Right ventricle myocardium superior (tissue), 1 donor: ENCODE measurements at regions not wholly inside any gene's neighbourhood (a gene's known extent, or its start where the extent isn't known, plus 50 kb on each side); places are given as distances from the start of the nearest gene placed in this dataset.
A peak's percentile ranks its signal among the peaks of the same experiment; 100 is the strongest.
"Not testable (repeated sequence)": the region's sequence is repeated elsewhere in the genome, so short reads cannot be mapped to it uniquely, and the experiment has no call there.

Source experiments
- ATAC-seq: fragments of 200-7000 bp; cut with Tn5 transposase; one replicate; pipeline ENCODE4 v1.9.1; 2020; ENCODE audit warnings: mild to moderate bottlenecking; ENCODE audit not compliant: poor library complexity
- DNase-seq: peaks from one replicate; pipeline ENCODE4 v3.0.0-alpha.2; 2020
- intact Hi-C: fragments of 100-400 bp; cut with DNase I; formaldehyde crosslinking; loops from one replicate; pipeline ENCODE4 v1.11.2; 2022
- donor health status: DM: no; HTN: yes; CAD: no; lungs with severe emphysema.

DNA sequence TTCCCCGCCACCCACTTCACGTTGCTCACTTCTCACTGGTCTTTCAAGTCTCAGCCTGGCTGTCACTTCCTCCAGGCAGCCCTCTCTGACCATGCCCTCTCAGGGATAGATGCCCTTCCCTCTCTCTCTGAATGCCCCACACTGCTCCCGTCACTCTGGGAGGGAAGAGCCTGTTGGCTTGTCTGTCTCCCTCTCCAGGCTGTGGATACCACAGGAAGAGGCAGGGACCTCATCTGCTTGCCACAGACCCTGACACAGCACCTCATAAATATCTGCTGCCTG lies 93.1 kb downstream of the OAT start:
- no peak for DNase-seq
- ATAC-seq, result no peak
- intact Hi-C loops, result no loop called here

- intact Hi-C loops, result no loop called here
- no peak for ATAC-seq
Measured at GRCh38 chr10:124324856-124325632, 93.7 kb downstream of the OAT start.

DNA sequence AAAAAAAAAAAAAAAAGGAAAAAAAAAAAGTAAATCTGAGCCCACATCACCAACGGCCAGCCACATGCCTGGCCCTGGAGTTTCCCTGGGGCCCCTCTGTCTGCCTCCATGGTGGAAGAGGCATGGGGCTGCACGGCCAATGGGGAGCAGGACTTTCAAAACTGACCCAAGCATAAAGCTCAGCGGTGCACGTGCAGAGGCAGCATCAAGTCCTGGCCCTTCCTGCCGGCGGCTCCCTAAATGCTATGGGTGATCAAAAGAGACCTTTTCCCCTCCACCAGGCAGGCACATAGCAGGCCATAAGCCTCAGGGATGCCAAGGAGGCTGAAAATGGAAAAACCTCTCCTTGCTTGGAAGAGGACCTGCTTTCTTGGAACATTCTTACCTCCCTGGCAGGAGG lies 94.3 kb downstream of the OAT start:
- ATAC-seq (no peak), DNase-seq (no peak)
- intact Hi-C loops, result no loop called here

More at GRCh38 chr10:124324856-124325632, 93.7 kb downstream of the OAT start:
- no peak for DNase-seq

DNA sequence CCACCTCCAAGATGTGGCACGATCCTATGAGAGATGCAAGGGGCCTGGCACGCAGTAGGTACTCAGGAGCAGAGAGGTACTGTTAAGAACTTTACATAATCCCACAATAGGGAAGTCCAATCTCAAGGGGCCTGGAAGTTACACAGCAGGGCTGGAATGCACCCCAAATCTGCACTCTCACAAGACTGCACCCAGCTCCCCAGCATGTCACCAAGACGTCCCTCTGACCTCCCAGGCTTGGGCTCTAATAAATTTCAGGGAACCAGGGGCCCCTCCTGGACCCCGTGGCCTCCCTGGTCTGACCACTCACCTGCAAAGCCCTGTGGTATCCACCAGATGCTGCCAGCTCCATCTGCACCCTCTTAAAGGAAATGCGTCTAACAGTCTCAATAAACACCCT lies 94.9 kb downstream of the OAT start:
- intact Hi-C loops, result no loop called here
- DNase-seq (no peak), ATAC-seq (no peak)

GRCh38 chr10:124323111-124323725 lies 95.5 kb downstream of the OAT start:
- ATAC-seq, result no peak
- intact Hi-C loops, result no loop called here

GRCh38 chr10:124322191-124322980 lies 96.3 kb downstream of the OAT start:
- DNase-seq (no peak), ATAC-seq (no peak)
- intact Hi-C loops, result no loop called here

More at GRCh38 chr10:124323111-124323725, 95.5 kb downstream of the OAT start:
- no peak for DNase-seq

- intact Hi-C loops, result no loop called here
- no peak for ATAC-seq
- no peak for DNase-seq
Measured at GRCh38 chr10:124321433-124322089, 97.2 kb downstream of the OAT start.

- intact Hi-C loops, result no loop called here
- DNase-seq (no peak), ATAC-seq (no peak)
Measured at GRCh38 chr10:124320778-124321432, 97.8 kb downstream of the OAT start.

- ATAC-seq, result no peak
- intact Hi-C loops, result no loop called here
- DNase-seq, result no peak
Measured at GRCh38 chr10:124319926-124320391, 98.8 kb downstream of the OAT start.

GRCh38 chr10:124319520-124319919 lies 99.2 kb downstream of the OAT start:
- ATAC-seq, DNase-seq, intact Hi-C loops: not testable (repeated sequence)

GRCh38 chr10:124318811-124319210 lies 99.9 kb downstream of the OAT start:
- DNase-seq (no peak), ATAC-seq (no peak)
- intact Hi-C loops, result no loop called here

- ATAC-seq, result no peak
- intact Hi-C loops, result no loop called here
- no peak for DNase-seq
Measured at GRCh38 chr10:124318076-124318475, 100.6 kb downstream of the OAT start.

DNA sequence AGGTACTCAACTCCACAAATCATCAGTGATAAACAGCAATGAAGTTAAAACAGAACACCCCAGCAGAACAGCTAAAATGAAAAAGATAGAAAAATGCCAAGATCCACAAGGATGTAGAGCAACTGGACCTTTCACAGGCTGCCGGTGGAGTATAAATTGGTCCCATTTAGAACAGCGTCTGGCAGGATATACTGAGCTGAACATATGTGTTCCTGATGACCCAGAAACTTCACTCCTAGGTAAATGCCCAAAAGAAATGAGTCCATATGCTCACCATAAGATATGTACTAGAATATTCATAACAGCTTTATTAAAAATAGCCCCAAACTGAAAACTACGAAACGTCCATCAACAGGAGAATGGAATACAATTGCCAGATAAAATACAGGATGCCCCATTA lies 102.4 kb downstream of the OAT start:
- intact Hi-C loops, result no loop called here
- ATAC-seq (no peak), DNase-seq (no peak)

- DNase-seq (no peak), ATAC-seq (no peak)
- intact Hi-C loops, result no loop called here
Measured at GRCh38 chr10:124315591-124316270, 103.0 kb downstream of the OAT start.

DNA sequence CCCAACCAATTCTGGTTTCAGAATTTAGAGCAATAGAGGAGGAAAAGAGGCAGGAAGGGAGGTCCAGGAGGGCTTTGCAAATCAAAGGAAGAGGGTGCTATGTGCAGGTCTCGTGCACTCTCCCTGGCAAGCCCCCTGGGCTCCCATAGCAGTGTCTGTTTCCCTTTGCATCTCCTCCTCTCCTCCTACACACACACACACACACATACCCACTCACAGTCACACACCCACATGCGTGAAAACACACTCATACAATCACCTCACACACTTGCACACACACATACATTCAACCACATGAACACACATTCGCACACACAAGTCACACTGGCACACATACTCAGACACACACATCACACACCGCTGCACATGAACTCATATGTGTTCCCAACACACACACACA lies 105.3 kb downstream of the OAT start:
- ATAC-seq, result no peak
- intact Hi-C loops, result no loop called here
- DNase-seq, result no peak

- no peak for ATAC-seq
- intact Hi-C loops, result no loop called here
- peak; percentile 9 for DNase-seq
Measured at GRCh38 chr10:124308811-124309210, 109.9 kb downstream of the OAT start.

DNA sequence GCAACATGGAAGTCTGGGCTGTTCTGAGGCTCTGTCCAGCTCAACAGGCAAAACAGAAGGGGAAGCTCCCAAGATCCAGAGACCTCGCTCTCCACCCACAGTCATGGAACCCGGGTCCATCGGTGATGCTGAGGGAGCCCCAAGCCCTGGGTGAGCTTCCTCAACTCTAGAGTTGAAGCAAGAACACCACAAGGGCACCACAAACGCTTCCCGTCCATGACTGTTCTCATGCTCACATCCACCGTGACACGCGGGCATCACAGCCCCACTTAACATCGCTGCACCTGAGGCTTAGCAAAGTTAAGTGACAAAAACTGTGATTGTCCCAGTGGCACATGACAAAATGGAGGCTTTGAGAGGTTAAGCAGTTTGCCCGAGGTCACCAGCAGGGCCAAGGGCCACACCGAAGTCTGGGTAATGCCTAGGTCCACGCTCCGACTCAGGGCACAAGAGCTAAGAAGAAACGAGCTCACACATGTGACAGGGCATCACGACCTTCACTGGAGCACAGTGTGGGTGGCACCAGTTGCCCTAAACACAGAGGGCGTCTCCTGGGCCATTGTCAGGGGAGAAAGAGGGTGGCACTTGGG lies 110.6 kb downstream of the OAT start:
- intact Hi-C loops, result no loop called here
- DNase-seq, result peak; percentile 37
- peak; percentile 27 for ATAC-seq

GRCh38 chr10:124307591-124307990 lies 111.1 kb downstream of the OAT start:
- intact Hi-C loops, result no loop called here
- ATAC-seq (no peak), DNase-seq (peak; percentile 6)
